SK-N-SH (cell line): ENCODE measurements at regions not wholly inside any gene's neighbourhood (a gene's known extent, or its start where the extent isn't known, plus 50 kb on each side); places are given as distances from the start of the nearest gene placed in this dataset.

ENCODE experiments used
- EP300 ChIP-seq, 2 experiments: IDR thresholded peaks; 2 replicates each; pipeline versions ENCODE4 v1.4.0 to v1.6.1; 2012; ENCODE audit warnings: borderline replicate concordance in 1 of 2, low read depth in 1 of 2, low read length in 1 of 2
- EZH2phosphoT487 ChIP-seq: fragments of 200-600 bp; sonication (generic); IDR thresholded peaks from 2 replicates; pipeline ENCODE4 v1.6.1; 2017; ENCODE audit warnings: low read depth, mixed run types, mild to moderate bottlenecking, antibody characterized with exemption, moderate library complexity, borderline replicate concordance
- GABPA ChIP-seq: IDR thresholded peaks from 2 replicates; pipeline ENCODE4 v1.4.0; 2012; ENCODE audit warnings: low read depth, mild to moderate bottlenecking
- JUND ChIP-seq: IDR thresholded peaks from 2 replicates; pipeline ENCODE4 v1.4.0; 2012
- NRF1 ChIP-seq: IDR thresholded peaks from 2 replicates; pipeline ENCODE4 v1.6.1; 2012; ENCODE audit warnings: low read depth, mild to moderate bottlenecking, low read length
- POLR2AphosphoS5 ChIP-seq: IDR thresholded peaks from 2 replicates; pipeline ENCODE4 v1.6.1; 2012; ENCODE audit warnings: low read depth, low read length
- YY1 ChIP-seq: IDR thresholded peaks from 2 replicates; pipeline ENCODE4 v1.4.0; 2012; ENCODE audit warnings: low read depth, mild to moderate bottlenecking
- TF ChIP-seq, protein P1 (sequence below): fragments of 200-600 bp; sonication (generic); IDR thresholded peaks from 2 replicates; pipeline ENCODE4 v1.6.1; 2017; ENCODE audit warnings: antibody characterized with exemption, mild to moderate bottlenecking, moderate library complexity
- TF ChIP-seq, protein P2 (sequence below): fragments of 150-350 bp; IDR thresholded peaks from 2 replicates; pipeline ENCODE4 v1.6.1; 2017; ENCODE audit warnings: antibody characterized with exemption, low read length, low read depth, borderline replicate concordance

DNA sequence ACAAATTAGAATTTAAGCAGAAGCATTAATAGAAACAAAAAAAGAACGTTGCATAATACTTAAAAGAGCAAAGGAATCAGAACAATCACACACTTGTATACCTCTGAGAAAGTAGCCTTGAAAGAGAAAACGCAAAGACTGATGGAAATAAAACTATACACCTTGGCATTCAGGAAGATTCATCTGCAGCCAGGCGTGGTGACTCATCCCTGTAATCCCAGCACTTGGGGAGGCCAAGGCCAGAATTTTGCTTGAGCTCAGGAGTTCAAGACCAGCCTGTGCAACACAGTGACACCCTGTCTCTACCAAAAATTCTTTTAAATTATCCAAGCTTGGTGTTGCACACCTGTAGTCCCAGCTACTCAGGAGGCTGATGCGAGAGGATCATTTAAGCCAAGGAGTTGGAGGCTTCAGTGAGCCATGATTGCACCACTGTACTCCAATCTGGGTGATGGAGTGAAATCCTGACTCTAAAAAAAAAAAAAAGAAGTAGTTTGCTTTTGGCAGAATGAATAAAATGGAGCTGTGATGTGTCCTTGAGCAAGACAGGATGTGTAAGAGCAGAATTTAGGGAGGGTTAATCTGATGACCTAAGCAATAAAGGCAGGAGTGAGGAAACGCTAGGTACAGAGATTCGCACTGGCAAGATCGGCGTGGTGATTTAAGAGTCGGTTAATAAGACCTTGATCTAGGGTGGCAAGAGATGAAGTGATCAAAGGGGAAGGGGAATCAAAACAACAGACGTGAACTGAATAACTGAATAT is 75.8 kb upstream of the NRP1 start:
- TF ChIP-seq NRF1 (no peak), EZH2phosphoT487 (no peak), GABPA (no peak), YY1 (no peak), POLR2AphosphoS5 (no peak), JUND (no peak; the same call in 1 of the 2 replicates), EP300 (IDR thresholded peaks at IDR 0.05; ENCODE audit: borderline replicate concordance in 1 of 2, low read depth in 1 of 2, low read length in 1 of 2) (no peak)
- TF ChIP-seq, protein P1, sequence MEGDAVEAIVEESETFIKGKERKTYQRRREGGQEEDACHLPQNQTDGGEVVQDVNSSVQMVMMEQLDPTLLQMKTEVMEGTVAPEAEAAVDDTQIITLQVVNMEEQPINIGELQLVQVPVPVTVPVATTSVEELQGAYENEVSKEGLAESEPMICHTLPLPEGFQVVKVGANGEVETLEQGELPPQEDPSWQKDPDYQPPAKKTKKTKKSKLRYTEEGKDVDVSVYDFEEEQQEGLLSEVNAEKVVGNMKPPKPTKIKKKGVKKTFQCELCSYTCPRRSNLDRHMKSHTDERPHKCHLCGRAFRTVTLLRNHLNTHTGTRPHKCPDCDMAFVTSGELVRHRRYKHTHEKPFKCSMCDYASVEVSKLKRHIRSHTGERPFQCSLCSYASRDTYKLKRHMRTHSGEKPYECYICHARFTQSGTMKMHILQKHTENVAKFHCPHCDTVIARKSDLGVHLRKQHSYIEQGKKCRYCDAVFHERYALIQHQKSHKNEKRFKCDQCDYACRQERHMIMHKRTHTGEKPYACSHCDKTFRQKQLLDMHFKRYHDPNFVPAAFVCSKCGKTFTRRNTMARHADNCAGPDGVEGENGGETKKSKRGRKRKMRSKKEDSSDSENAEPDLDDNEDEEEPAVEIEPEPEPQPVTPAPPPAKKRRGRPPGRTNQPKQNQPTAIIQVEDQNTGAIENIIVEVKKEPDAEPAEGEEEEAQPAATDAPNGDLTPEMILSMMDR = no peak
- TF ChIP-seq, protein P2, sequence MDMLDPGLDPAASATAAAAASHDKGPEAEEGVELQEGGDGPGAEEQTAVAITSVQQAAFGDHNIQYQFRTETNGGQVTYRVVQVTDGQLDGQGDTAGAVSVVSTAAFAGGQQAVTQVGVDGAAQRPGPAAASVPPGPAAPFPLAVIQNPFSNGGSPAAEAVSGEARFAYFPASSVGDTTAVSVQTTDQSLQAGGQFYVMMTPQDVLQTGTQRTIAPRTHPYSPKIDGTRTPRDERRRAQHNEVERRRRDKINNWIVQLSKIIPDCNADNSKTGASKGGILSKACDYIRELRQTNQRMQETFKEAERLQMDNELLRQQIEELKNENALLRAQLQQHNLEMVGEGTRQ = no peak
